Esophagus squamous epithelium (tissue), 5 donors: ENCODE measurements at regions not wholly inside any gene's neighbourhood (a gene's known extent, or its start where the extent isn't known, plus 50 kb on each side); places are given as distances from the start of the nearest gene placed in this dataset.

Experiments used
- DNase-seq: peaks from one replicate; lab custom pipeline; 2025; lab: John Stamatoyannopoulos, UW
- H3K27ac ChIP-seq, 4 donors: fragments of 200-600 bp; sonication (generic); one replicate each; pipeline ENCODE4 v1.5.1; 2016 to 2019; ENCODE audit warnings: mild to moderate bottlenecking in 1 of 4
- H3K27me3 ChIP-seq, 4 donors: fragments of 200-600 bp; sonication (generic); 1 replicate in 3 of 4; 2 replicates in 1 of 4; pipeline versions ENCODE4 v1.5.1 to v1.6.0; 2017 to 2021; ENCODE audit warnings: antibody characterized with exemption in 1 of 4
- H3K36me3 ChIP-seq, 3 donors: fragments of 200-600 bp; sonication (generic); one replicate each; pipeline ENCODE4 v1.5.1; 2016 to 2019
- H3K4me1 ChIP-seq, 3 donors: fragments of 200-600 bp; sonication (generic); one replicate each; pipeline ENCODE4 v1.5.1; 2017 to 2019
- H3K4me3 ChIP-seq, 4 donors: fragments of 200-600 bp; sonication (generic); 1 replicate in 3 of 4; 2 replicates in 1 of 4; pipeline ENCODE4 v1.5.1; 2016 to 2019; ENCODE audit warnings: mild to moderate bottlenecking in 2 of 4, moderate library complexity in 1 of 4
- H3K9me3 ChIP-seq, 3 donors: fragments of 200-600 bp; sonication (generic); one replicate each; pipeline ENCODE4 v1.5.1; 2016 to 2019
- POLR2A ChIP-seq, 4 donors: fragments of 450-650 bp; IDR thresholded peaks; one replicate each; pipeline ENCODE4 v1.6.1; 2017; ENCODE audit warnings: antibody characterized with exemption in 4 of 4, mild to moderate bottlenecking in 4 of 4, moderate library complexity in 3 of 4
- WGBS, 2 donors: methylation state at CpG; one replicate each; pipeline ENCODE4 v1.1.5; 2018; 5-methylcytosine and 5-hydroxymethylcytosine counted together
- intact Hi-C: fragments of 100-400 bp; cut with DNase I; formaldehyde crosslinking; loops from one replicate; pipeline ENCODE4 v1.15.0; 2022
- TF ChIP-seq, protein P1 (sequence below), 6 experiments: fragments of 450-650 bp in 4 of 6; fragments of 200-600 bp in 2 of 6; sonication (generic) in 2 of 6; IDR thresholded peaks; one replicate each; pipeline ENCODE4 v1.5.1; 2016 to 2019; ENCODE audit warnings: antibody characterized with exemption in 6 of 6, mild to moderate bottlenecking in 4 of 6, moderate library complexity in 4 of 6
- donor health status: DM: yes; HTN: yes; CAD: no.

DNA sequence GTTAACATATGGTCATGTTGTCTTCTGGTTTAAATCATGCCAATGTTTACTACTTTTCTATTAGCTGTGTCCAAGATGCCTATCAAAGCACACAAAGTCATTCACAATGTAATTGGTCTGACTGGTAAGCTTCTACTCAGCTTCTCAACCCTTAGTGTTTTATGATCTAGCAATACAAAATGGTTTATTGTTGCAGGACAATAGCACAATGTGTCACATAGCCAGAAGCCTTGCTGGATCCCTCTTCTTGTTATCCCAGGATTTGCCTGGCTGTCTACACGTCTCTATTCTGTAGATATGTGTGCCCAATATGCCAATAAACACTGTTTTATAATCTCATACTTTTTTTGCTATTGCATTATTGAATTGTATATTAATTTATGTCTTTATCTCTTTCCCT lies 1111.0 kb upstream of the AGA start:
- Histone ChIP-seq H3K27me3 (no peaks in the 10 kb centered on the region), H3K9me3 (no peaks in the 10 kb centered on the region), H3K4me1 (no peaks in the 10 kb centered on the region), H3K4me3 (no peak overlapping the region), H3K27ac (no peak overlapping the region), H3K36me3 (no peaks in the 10 kb centered on the region)
- no peak for DNase-seq
- WGBS, 2 donors, result 41 to 50% methylated on average over 1 of the region's 1 CpG
- intact Hi-C loops, result no loop called here
- no peak for TF ChIP-seq POLR2A (IDR thresholded peaks at IDR 0.05)
- TF ChIP-seq, protein P1, sequence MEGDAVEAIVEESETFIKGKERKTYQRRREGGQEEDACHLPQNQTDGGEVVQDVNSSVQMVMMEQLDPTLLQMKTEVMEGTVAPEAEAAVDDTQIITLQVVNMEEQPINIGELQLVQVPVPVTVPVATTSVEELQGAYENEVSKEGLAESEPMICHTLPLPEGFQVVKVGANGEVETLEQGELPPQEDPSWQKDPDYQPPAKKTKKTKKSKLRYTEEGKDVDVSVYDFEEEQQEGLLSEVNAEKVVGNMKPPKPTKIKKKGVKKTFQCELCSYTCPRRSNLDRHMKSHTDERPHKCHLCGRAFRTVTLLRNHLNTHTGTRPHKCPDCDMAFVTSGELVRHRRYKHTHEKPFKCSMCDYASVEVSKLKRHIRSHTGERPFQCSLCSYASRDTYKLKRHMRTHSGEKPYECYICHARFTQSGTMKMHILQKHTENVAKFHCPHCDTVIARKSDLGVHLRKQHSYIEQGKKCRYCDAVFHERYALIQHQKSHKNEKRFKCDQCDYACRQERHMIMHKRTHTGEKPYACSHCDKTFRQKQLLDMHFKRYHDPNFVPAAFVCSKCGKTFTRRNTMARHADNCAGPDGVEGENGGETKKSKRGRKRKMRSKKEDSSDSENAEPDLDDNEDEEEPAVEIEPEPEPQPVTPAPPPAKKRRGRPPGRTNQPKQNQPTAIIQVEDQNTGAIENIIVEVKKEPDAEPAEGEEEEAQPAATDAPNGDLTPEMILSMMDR (IDR thresholded peaks at IDR 0.05), result no peak

DNA sequence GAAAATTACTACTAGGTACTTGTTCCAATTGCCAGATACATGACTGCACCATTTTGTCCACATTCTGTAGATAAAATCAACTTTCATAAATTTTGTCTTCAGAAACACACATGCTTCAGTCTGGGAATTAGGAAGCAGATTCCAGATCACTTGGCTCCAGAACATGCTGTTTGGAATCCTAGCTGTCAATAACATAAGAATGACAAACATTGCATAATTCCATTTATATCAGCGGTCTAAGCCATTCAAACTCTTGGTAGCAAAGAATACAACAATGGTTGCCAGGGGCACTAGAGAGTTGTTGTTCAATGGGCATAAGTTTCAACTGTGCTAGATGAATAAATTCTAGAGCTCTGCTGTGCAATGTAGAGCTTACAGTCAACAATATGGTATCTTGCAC lies 1112.1 kb upstream of the AGA start:
- Histone ChIP-seq H3K9me3 (no peaks in the 10 kb centered on the region), H3K36me3 (no peaks in the 10 kb centered on the region), H3K27me3 (no peaks in the 10 kb centered on the region), H3K4me1 (no peaks in the 10 kb centered on the region), H3K27ac (no peak overlapping the region), H3K4me3 (no peak overlapping the region)
- intact Hi-C loops, result no loop called here
- TF ChIP-seq, protein P1 (IDR thresholded peaks at IDR 0.05), result no peak
- no peak for TF ChIP-seq POLR2A (IDR thresholded peaks at IDR 0.05)
- 45 to 81% methylated on average over 1 of the region's 1 CpG for WGBS, 2 donors
- no peak for DNase-seq

DNA sequence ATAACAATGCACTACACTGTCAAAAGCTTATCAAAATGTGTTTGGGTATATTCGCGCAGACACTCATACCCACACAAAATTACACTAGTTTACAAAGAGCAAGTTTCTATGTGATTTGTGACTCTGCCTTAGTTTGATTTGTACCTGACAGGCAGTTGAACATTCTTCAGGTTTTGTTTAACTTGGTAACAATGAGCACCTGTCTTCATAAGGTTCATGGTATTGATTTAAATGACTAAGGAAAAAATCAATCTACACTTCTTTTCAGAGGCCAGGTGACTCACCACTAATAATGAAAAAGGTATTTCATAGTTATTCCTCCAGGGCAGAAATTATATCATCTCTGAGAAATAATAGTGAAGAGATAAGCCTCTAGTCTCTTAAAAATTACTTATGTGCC lies 1114.6 kb upstream of the AGA start:
- 53 to 57% methylated on average over 2 of the region's 2 CpGs for WGBS, 2 donors
- intact Hi-C loops, result no loop called here

DNA sequence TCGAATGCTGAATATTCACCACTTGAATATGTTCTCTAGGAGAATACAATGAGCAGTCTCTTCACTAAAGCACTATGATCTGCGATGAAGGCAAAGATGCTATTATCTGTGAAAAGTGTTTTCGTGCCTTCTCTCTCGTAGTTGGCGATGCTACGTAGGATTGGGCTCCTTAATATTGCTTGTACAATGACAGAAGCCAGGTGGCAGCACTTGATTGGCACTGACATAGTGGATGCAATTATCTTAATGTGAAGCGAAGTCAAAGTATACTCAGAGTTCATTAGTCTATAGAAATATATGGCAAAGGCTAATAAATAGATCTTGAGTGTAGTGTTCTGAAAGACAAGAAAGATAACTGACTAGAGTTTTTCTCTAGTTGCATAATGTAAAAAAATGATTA lies 1135.7 kb upstream of the AGA start:
- H3K9me3 ChIP-seq, result no peaks in the 10 kb centered on the region
- no peak overlapping the region for H3K4me3 ChIP-seq
- H3K36me3 ChIP-seq, result no peaks in the 10 kb centered on the region
- no peak overlapping the region for H3K27ac ChIP-seq
- no peaks in the 10 kb centered on the region for H3K27me3 ChIP-seq
- TF ChIP-seq, protein P1 (IDR thresholded peaks at IDR 0.05), result no peak
- TF ChIP-seq POLR2A (IDR thresholded peaks at IDR 0.05), result no peak
- 79 to 81% methylated on average over 7 of the region's 7 CpGs for WGBS, 2 donors
- no peaks in the 10 kb centered on the region for H3K4me1 ChIP-seq
- intact Hi-C loops, result no loop called here
- no peak for DNase-seq

More for the DNA sequence above, 1114.6 kb upstream of the AGA start:
- Histone ChIP-seq H3K27me3 (no peaks in the 10 kb centered on the region), H3K27ac (no peak overlapping the region), H3K4me3 (no peak overlapping the region), H3K4me1 (no peaks in the 10 kb centered on the region), H3K36me3 (no peaks in the 10 kb centered on the region), H3K9me3 (no peaks in the 10 kb centered on the region)
- TF ChIP-seq, protein P1 (IDR thresholded peaks at IDR 0.05), result no peak
- no peak for DNase-seq

DNA sequence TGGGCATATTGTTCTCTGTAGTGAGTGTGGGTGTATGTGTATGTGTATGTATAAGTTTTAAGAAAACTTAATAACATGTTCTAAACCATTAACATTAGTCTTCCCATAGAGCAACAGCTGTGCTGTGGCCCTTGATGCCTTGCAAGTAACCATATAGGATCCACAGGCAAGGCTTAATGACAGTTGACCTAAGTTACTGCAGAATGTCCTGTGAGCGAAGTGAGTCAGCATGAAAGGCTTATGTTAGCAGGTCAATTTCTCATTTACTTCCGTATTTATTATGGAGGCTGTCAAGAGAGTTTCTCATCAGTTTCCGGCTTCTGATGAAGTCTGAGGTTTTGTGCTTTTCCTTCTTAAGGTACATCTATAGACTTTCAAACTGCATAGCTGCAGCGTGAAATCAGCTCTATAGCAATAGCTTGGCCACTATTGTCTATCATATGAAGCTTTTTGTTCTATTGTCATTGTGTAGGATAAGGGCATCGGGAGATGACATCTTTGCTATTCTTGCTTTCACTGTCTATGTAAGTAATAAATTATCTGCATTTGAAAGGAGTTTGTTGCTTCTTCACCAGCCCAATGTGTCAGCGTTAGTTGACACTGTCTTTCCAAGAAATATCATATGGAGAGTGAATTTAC lies 1153.4 kb upstream of the AGA start:
- WGBS, 2 donors, result 57 to 66% methylated on average over 6 of the region's 6 CpGs
- no peak overlapping the region for H3K4me3 ChIP-seq
- H3K36me3 ChIP-seq, result no peaks in the 10 kb centered on the region
- H3K4me1 ChIP-seq, result no peaks in the 10 kb centered on the region
- no peaks in the 10 kb centered on the region for H3K27me3 ChIP-seq
- no peak overlapping the region for H3K27ac ChIP-seq
- intact Hi-C loops, result no loop called here
- TF ChIP-seq, protein P1 (IDR thresholded peaks at IDR 0.05), result no peak
- no peak for TF ChIP-seq POLR2A (IDR thresholded peaks at IDR 0.05)
- H3K9me3 ChIP-seq, result no peaks in the 10 kb centered on the region
- DNase-seq, result no peak
